HL-60 (cell line): ENCODE measurements at regions not wholly inside any gene's neighbourhood (a gene's known extent, or its start where the extent isn't known, plus 50 kb on each side); places are given as distances from the start of the nearest gene placed in this dataset.
"Not testable (repeated sequence)": the region's sequence is repeated elsewhere in the genome, so short reads cannot be mapped to it uniquely, and the experiment has no call there.

Experiments
- DNase-seq, 2 experiments: peaks; one replicate each; pipeline ENCODE4 v3.0.0-alpha.2; 2010 to 2020; ENCODE audit warnings: low read depth in 1 of 2, low spot score in 1 of 2
- H3K27ac ChIP-seq: fragments of 250-450 bp; sonication (Bioruptor Pico); replicated peaks from 2 replicates; pipeline ENCODE4 v1.5.1; 2020; ENCODE audit warnings: mild to moderate bottlenecking, moderate library complexity
- H3K27me3 ChIP-seq: fragments of 250-450 bp; sonication (Bioruptor Pico); 2 replicates; pipeline ENCODE4 v1.5.1; 2021; ENCODE audit warnings: mild to moderate bottlenecking, moderate library complexity; ENCODE audit not compliant: insufficient read depth, poor library complexity, severe bottlenecking
- H3K4me3 ChIP-seq: replicated peaks from 2 replicates; pipeline ENCODE4 v1.5.1; 2011; ENCODE audit warnings: mild to moderate bottlenecking, control low read depth, low read length; ENCODE audit not compliant: insufficient read depth
- CTCF ChIP-seq: IDR thresholded peaks from one replicate; pipeline ENCODE4 v1.5.1; 2011; ENCODE audit warnings: low read length, control low read depth, inconsistent platforms; ENCODE audit not compliant: insufficient read depth
- GABPA ChIP-seq: IDR thresholded peaks from 2 replicates; pipeline ENCODE4 v1.6.1; 2012; ENCODE audit warnings: low read depth
- POLR2AphosphoS5 ChIP-seq: IDR thresholded peaks from 2 replicates; pipeline ENCODE4 v1.6.1; 2012; ENCODE audit warnings: low read depth
- REST ChIP-seq: IDR thresholded peaks from 2 replicates; pipeline ENCODE4 v1.6.1; 2012; ENCODE audit warnings: low read depth; ENCODE audit not compliant: insufficient replicate concordance
- SPI1 ChIP-seq: IDR thresholded peaks from 2 replicates; pipeline ENCODE4 v1.6.1; 2012; ENCODE audit warnings: low read depth, mild to moderate bottlenecking, borderline replicate concordance

- Histone ChIP-seq H3K27me3 (no peaks in the 10 kb centered on the region), H3K4me3 (no peak overlapping the region), H3K27ac (no peak overlapping the region)
- TF ChIP-seq POLR2AphosphoS5 = no peak
- DNase-seq = no peak
Observed at GRCh38 chr12:19669793-19670192, 230.5 kb downstream of the AEBP2 start.

GRCh38 chr12:19671695-19672094 lies 232.4 kb downstream of the AEBP2 start:
- no peak overlapping the region for H3K4me3 ChIP-seq
- DNase-seq = no peak
- H3K27ac ChIP-seq = no peak overlapping the region
- no peaks in the 10 kb centered on the region for H3K27me3 ChIP-seq
- no peak for TF ChIP-seq REST
- no peak for TF ChIP-seq GABPA
- no peak for TF ChIP-seq SPI1
- TF ChIP-seq POLR2AphosphoS5 = no peak
- TF ChIP-seq CTCF = no peak

GRCh38 chr12:19674437-19674836 lies 235.1 kb downstream of the AEBP2 start:
- Histone ChIP-seq H3K27ac (no peak overlapping the region), H3K27me3 (no peaks in the 10 kb centered on the region), H3K4me3 (no peak overlapping the region)
- TF ChIP-seq SPI1 (no peak), POLR2AphosphoS5 (no peak), CTCF (no peak), REST (no peak), GABPA (no peak)
- no peak for DNase-seq

GRCh38 chr12:19675361-19675760 lies 236.1 kb downstream of the AEBP2 start:
- no peaks in the 10 kb centered on the region for H3K27me3 ChIP-seq
- no peak for DNase-seq
- no peak overlapping the region for H3K4me3 ChIP-seq
- TF ChIP-seq GABPA = no peak
- TF ChIP-seq CTCF = no peak
- H3K27ac ChIP-seq = no peak overlapping the region

- H3K27me3 ChIP-seq, DNase-seq, H3K4me3 ChIP-seq, H3K27ac ChIP-seq: not testable (repeated sequence)
Observed at GRCh38 chr12:19678501-19678900, 239.2 kb downstream of the AEBP2 start.
